H9 (cell line): ENCODE measurements at regions not wholly inside any gene's neighbourhood (a gene's known extent, or its start where the extent isn't known, plus 50 kb on each side); places are given as distances from the start of the nearest gene placed in this dataset.
A peak's percentile ranks its signal among the peaks of the same experiment; 100 is the strongest.

Experiments used
- DNase-seq: peaks from one replicate; pipeline ENCODE4 v3.0.0-alpha.2; 2017
- H2AFZ ChIP-seq: one replicate; pipeline ENCODE4 v1.6.1; 2013; ENCODE audit warnings: mild to moderate bottlenecking, low read length, control low read depth, moderate library complexity
- H2AK5ac ChIP-seq: 2 replicates; pipeline ENCODE4 v1.6.1; 2013; ENCODE audit warnings: low read length, control low read depth, mixed read lengths; ENCODE audit not compliant: insufficient read length
- H2BK120ac ChIP-seq: one replicate; pipeline ENCODE4 v1.6.1; 2013; ENCODE audit warnings: low read depth, mild to moderate bottlenecking, low read length, control low read depth, inconsistent platforms; ENCODE audit not compliant: poor library complexity, severe bottlenecking
- H2BK12ac ChIP-seq: 2 replicates; pipeline ENCODE4 v1.6.1; 2013; ENCODE audit warnings: low read length, control low read depth, mixed read lengths, low read depth; ENCODE audit not compliant: insufficient read length
- H2BK15ac ChIP-seq: 2 replicates; pipeline ENCODE4 v1.6.1; 2013; ENCODE audit warnings: low read depth, low read length, control low read depth
- H2BK20ac ChIP-seq: one replicate; pipeline ENCODE4 v1.6.1; 2013; ENCODE audit warnings: low read depth, mild to moderate bottlenecking, low read length, control low read depth, inconsistent platforms; ENCODE audit not compliant: poor library complexity, severe bottlenecking
- H2BK5ac ChIP-seq: 2 replicates; pipeline ENCODE4 v1.6.1; 2013; ENCODE audit warnings: low read length, control low read depth, mixed read lengths; ENCODE audit not compliant: insufficient read length
- H3K14ac ChIP-seq: 2 replicates; pipeline ENCODE4 v1.6.1; 2013; ENCODE audit warnings: low read length, control low read depth; ENCODE audit not compliant: insufficient read depth
- H3K18ac ChIP-seq: 2 replicates; pipeline ENCODE4 v1.6.1; 2013; ENCODE audit warnings: low read depth, mild to moderate bottlenecking, mixed read lengths, low read length, control low read depth; ENCODE audit not compliant: insufficient read length
- H3K23ac ChIP-seq: 2 replicates; pipeline ENCODE4 v1.6.1; 2013; ENCODE audit warnings: low read length, control low read depth, mixed read lengths, low read depth; ENCODE audit not compliant: insufficient read length
- H3K23me2 ChIP-seq: 2 replicates; pipeline ENCODE4 v1.6.1; 2013; ENCODE audit warnings: low read depth, mild to moderate bottlenecking, mixed read lengths, low read length, control low read depth; ENCODE audit not compliant: insufficient read length, poor library complexity, severe bottlenecking
- H3K27ac ChIP-seq: 2 replicates; pipeline ENCODE4 v1.5.1; 2013; ENCODE audit warnings: low read length, control low read depth, mixed read lengths, low read depth; ENCODE audit not compliant: insufficient read length
- H3K27me3 ChIP-seq: 2 replicates; pipeline ENCODE4 v1.6.1; 2013; ENCODE audit warnings: low read length, control low read depth, inconsistent platforms; ENCODE audit not compliant: insufficient read depth
- H3K4ac ChIP-seq: 2 replicates; pipeline ENCODE4 v1.6.1; 2013; ENCODE audit warnings: low read depth, mild to moderate bottlenecking, control low read depth, inconsistent platforms, low read length, moderate library complexity
- H3K4me1 ChIP-seq: 2 replicates; pipeline ENCODE4 v1.6.1; 2013; ENCODE audit warnings: low read length, control low read depth, inconsistent platforms; ENCODE audit not compliant: insufficient read depth
- H3K4me2 ChIP-seq: 2 replicates; pipeline ENCODE4 v1.6.1; 2013; ENCODE audit warnings: low read length, control low read depth, mixed read lengths; ENCODE audit not compliant: insufficient read length, insufficient read depth
- H3K56ac ChIP-seq: 2 replicates; pipeline ENCODE4 v1.6.1; 2013; ENCODE audit warnings: low read depth, mild to moderate bottlenecking, mixed read lengths, low read length, control low read depth; ENCODE audit not compliant: insufficient read length
- H3K79me1 ChIP-seq: 2 replicates; pipeline ENCODE4 v1.6.1; 2013; ENCODE audit warnings: low read depth, mild to moderate bottlenecking, moderate library complexity, low read length, control low read depth, inconsistent platforms; ENCODE audit not compliant: insufficient read depth, poor library complexity, severe bottlenecking
- H3K79me2 ChIP-seq: 2 replicates; pipeline ENCODE4 v1.6.1; 2013; ENCODE audit warnings: low read length, control low read depth, inconsistent platforms; ENCODE audit not compliant: insufficient read depth
- H3K9ac ChIP-seq: 2 replicates; pipeline ENCODE4 v1.6.1; 2013; ENCODE audit warnings: low read length, control low read depth, mixed read lengths; ENCODE audit not compliant: insufficient read length; ENCODE audit errors: extremely low read depth
- H3K9me3 ChIP-seq: one replicate; pipeline ENCODE4 v1.6.1; 2013; ENCODE audit warnings: low read depth, low read length, inconsistent platforms; ENCODE audit not compliant: control insufficient read depth
- H3T11ph ChIP-seq: one replicate; pipeline ENCODE4 v1.6.1; 2013; ENCODE audit warnings: mild to moderate bottlenecking, low read length, control low read depth, inconsistent platforms
- H4K20me1 ChIP-seq: one replicate; pipeline ENCODE4 v1.6.1; 2013; ENCODE audit not compliant: control insufficient read depth, insufficient read length, insufficient read depth
- H4K5ac ChIP-seq: 2 replicates; pipeline ENCODE4 v1.6.1; 2013; ENCODE audit warnings: low read depth, mild to moderate bottlenecking, mixed read lengths, low read length, control low read depth; ENCODE audit not compliant: insufficient read length
- H4K8ac ChIP-seq: replicated peaks from 2 replicates; pipeline ENCODE4 v1.6.1; 2013; ENCODE audit warnings: low read length, control low read depth, mixed read lengths, low read depth; ENCODE audit not compliant: insufficient read length
- H4K91ac ChIP-seq: 2 replicates; pipeline ENCODE4 v1.6.1; 2013; ENCODE audit warnings: low read depth, mild to moderate bottlenecking, moderate library complexity, mixed read lengths, low read length, control low read depth; ENCODE audit not compliant: insufficient read length
- H3K27ac Mint-ChIP-seq, 3 experiments: 2 replicates in 2 of 3; 3 replicates in 1 of 3; pipeline ENCODE4 v1.8.0; 2020 to 2021; ENCODE audit warnings: mixed read lengths in 3 of 3, mild to moderate bottlenecking in 1 of 3, moderate library complexity in 1 of 3
- H3K27me3 Mint-ChIP-seq: 2 replicates; pipeline ENCODE4 v1.8.0; 2021; ENCODE audit warnings: low read depth, mild to moderate bottlenecking, moderate library complexity, mixed read lengths
- H3K36me3 Mint-ChIP-seq, 3 experiments: 2 replicates in 2 of 3; 3 replicates in 1 of 3; pipeline ENCODE4 v1.8.0; 2020 to 2021; ENCODE audit warnings: low read depth in 3 of 3, mixed read lengths in 3 of 3; ENCODE audit not compliant: insufficient read depth in 1 of 3
- H3K4me1 Mint-ChIP-seq, 2 experiments: 2 replicates each; pipeline ENCODE4 v1.8.0; 2020; ENCODE audit warnings: mixed read lengths in 2 of 2
- H3K4me3 Mint-ChIP-seq, 2 experiments: 2 replicates in 1 of 2; 3 replicates in 1 of 2; pipeline ENCODE4 v1.8.0; 2020 to 2021; ENCODE audit warnings: mild to moderate bottlenecking in 2 of 2, mixed read lengths in 2 of 2, moderate library complexity in 1 of 2
- H3K9me3 Mint-ChIP-seq, 2 experiments: 2 replicates in 1 of 2; 3 replicates in 1 of 2; pipeline ENCODE4 v1.8.0; 2020; ENCODE audit warnings: mild to moderate bottlenecking in 2 of 2, mixed read lengths in 2 of 2, moderate library complexity in 1 of 2
- CTCF ChIP-seq: fragments of 200-600 bp; sonication (generic); conservative IDR thresholded peaks from 3 replicates; pipeline ENCODE4 v1.8.0; 2021; ENCODE audit warnings: antibody characterized with exemption, mild to moderate bottlenecking
- WGBS: extraction: QIAGEN DNeasy Blood & Tissue Kit; methylation state at CpG from one replicate; pipeline ENCODE4 v1.1.7; 2013; ENCODE audit warnings: missing lambda C conversion rate, low lambda C conversion rate, mixed read lengths; ENCODE audit not compliant: insufficient read length; ENCODE audit errors: extremely low coverage; 5-methylcytosine and 5-hydroxymethylcytosine counted together

DNA sequence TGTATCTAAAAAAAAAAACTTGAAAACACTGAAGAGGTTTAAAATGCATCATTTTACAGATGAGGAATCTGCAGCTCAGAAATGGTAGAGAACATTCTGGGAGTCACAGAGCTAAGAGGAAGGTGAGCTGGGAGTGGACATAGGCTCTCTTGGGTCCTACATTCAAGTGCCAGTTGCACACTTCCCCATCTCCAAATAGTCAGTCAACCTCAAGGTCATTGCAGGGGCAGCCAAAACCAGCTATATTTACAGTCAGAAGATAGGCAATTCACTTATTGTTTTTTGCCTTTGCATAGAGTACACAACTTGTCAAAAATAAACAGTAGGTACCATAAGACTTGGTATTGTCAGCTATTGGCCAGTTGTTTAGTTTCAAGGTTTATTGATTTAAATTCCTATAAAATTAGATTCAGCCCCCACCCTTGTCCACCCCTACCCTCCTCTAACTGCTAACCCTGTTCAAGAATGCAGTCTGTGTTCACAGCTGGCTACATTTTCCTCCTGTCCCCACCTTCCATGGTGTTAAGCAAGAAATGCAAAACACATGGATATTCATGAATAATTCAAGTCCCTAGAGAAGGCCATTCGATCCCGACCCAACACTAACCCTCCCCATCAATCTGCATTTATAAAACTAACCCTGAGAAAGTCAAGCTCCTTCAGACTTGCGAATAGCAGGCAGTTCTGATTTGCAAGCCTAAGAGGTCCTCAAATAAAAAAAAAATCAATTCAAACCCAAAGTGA lies 567.0 kb upstream of the MCTP2 start:
- Histone ChIP-seq H3T11ph (no peak overlapping the region), H4K91ac (no peak overlapping the region), H3K23ac (no peak overlapping the region), H3K18ac (no peak overlapping the region), H2BK15ac (no peak overlapping the region), H2AK5ac (no peak overlapping the region), H2BK20ac (no peak overlapping the region), H4K20me1 (no peaks in the 10 kb centered on the region), H3K9ac (no peak overlapping the region), H2BK12ac (no peak overlapping the region), H4K8ac (no peak overlapping the region), H3K27me3 (no peaks in the 10 kb centered on the region), H2BK120ac (no peak overlapping the region), H3K56ac (no peak overlapping the region), H3K4ac (no peak overlapping the region), H3K4me2 (no peak overlapping the region), H3K79me2 (no peaks in the 10 kb centered on the region), H3K23me2 (no peaks in the 10 kb centered on the region), H2AFZ (no peak overlapping the region), H3K9me3 (no peaks in the 10 kb centered on the region), H3K27ac (no peak overlapping the region), H4K5ac (no peak overlapping the region), H3K79me1 (no peaks in the 10 kb centered on the region), H3K14ac (no peak overlapping the region), H2BK5ac (no peak overlapping the region), H3K4me1 (peaks cover 6% of the 10 kb centered on the region; the same call in 1 of the 2 replicates)
- H3K9me3 Mint-ChIP-seq = no peaks in the 10 kb centered on the region; a peak in 1 of 5 replicates
- H3K27me3 Mint-ChIP-seq = no peaks in the 10 kb centered on the region
- TF ChIP-seq CTCF = no peak
- H3K4me1 Mint-ChIP-seq = peaks cover 29 to 32% of the 10 kb centered on the region in 2 experiments
- H3K4me3 Mint-ChIP-seq = no peak overlapping the region
- no peaks in the 10 kb centered on the region for H3K36me3 Mint-ChIP-seq
- DNase-seq = no peak
- H3K27ac Mint-ChIP-seq = peak overlapping the region in 2 of 3 experiments; percentile 86 to 89; a peak in 4 of 7 replicates
- no CpG with 5 or more reads among the region's 3 CpGs for WGBS
